Astrocyte (in vitro differentiated cells and primary cell): ENCODE measurements at regions not wholly inside any gene's neighbourhood (a gene's known extent, or its start where the extent isn't known, plus 50 kb on each side); places are given as distances from the start of the nearest gene placed in this dataset.

ENCODE experiments used
- EZH2 ChIP-seq: IDR thresholded peaks from 2 replicates; pipeline ENCODE4 v1.6.1; 2012; ENCODE audit warnings: mild to moderate bottlenecking, low read length, inconsistent platforms; ENCODE audit not compliant: insufficient read depth
- TF ChIP-seq, protein P1 (sequence below): IDR thresholded peaks from 2 replicates; pipeline ENCODE4 v1.5.1; 2011; ENCODE audit warnings: low read depth, mild to moderate bottlenecking, inconsistent platforms, low read length, moderate library complexity; ENCODE audit not compliant: insufficient read depth

GRCh38 chr9:734831-735511, 106.5 kb upstream of the DMRT1 start:
- TF ChIP-seq, protein P1, sequence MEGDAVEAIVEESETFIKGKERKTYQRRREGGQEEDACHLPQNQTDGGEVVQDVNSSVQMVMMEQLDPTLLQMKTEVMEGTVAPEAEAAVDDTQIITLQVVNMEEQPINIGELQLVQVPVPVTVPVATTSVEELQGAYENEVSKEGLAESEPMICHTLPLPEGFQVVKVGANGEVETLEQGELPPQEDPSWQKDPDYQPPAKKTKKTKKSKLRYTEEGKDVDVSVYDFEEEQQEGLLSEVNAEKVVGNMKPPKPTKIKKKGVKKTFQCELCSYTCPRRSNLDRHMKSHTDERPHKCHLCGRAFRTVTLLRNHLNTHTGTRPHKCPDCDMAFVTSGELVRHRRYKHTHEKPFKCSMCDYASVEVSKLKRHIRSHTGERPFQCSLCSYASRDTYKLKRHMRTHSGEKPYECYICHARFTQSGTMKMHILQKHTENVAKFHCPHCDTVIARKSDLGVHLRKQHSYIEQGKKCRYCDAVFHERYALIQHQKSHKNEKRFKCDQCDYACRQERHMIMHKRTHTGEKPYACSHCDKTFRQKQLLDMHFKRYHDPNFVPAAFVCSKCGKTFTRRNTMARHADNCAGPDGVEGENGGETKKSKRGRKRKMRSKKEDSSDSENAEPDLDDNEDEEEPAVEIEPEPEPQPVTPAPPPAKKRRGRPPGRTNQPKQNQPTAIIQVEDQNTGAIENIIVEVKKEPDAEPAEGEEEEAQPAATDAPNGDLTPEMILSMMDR = no peak
- no peak for TF ChIP-seq EZH2
